Stimulated activated memory B cell treated with anti-CD40 and anti-IgM and Interleukin-4, amounts not matched to agents 10 μg/mL and 1 μg/mL and 100 μg/mL, for 72 hours (primary cell): ENCODE measurements at regions not wholly inside any gene's neighbourhood (a gene's known extent, or its start where the extent isn't known, plus 50 kb on each side); places are given as distances from the start of the nearest gene placed in this dataset.

Source experiments
- ATAC-seq: fragments of 150-1000 bp; cut with Tn5 transposase; 2 replicates; pipeline ENCODE4 v1.10.0; 2021
- H3K27ac Mint-ChIP-seq: one replicate; pipeline ENCODE4 v1.8.0; 2022; ENCODE audit warnings: mild to moderate bottlenecking, mixed read lengths
- H3K27me3 Mint-ChIP-seq: one replicate; pipeline ENCODE4 v1.8.0; 2022; ENCODE audit warnings: mixed read lengths
- H3K36me3 Mint-ChIP-seq: one replicate; pipeline ENCODE4 v1.8.0; 2022; ENCODE audit warnings: mixed read lengths
- H3K4me1 Mint-ChIP-seq: one replicate; pipeline ENCODE4 v1.8.0; 2022; ENCODE audit warnings: mixed read lengths
- H3K4me3 Mint-ChIP-seq: one replicate; pipeline ENCODE4 v1.8.0; 2022; ENCODE audit warnings: mild to moderate bottlenecking, moderate library complexity, mixed read lengths
- H3K9me3 Mint-ChIP-seq: one replicate; pipeline ENCODE4 v1.8.0; 2022; ENCODE audit warnings: mixed read lengths

DNA sequence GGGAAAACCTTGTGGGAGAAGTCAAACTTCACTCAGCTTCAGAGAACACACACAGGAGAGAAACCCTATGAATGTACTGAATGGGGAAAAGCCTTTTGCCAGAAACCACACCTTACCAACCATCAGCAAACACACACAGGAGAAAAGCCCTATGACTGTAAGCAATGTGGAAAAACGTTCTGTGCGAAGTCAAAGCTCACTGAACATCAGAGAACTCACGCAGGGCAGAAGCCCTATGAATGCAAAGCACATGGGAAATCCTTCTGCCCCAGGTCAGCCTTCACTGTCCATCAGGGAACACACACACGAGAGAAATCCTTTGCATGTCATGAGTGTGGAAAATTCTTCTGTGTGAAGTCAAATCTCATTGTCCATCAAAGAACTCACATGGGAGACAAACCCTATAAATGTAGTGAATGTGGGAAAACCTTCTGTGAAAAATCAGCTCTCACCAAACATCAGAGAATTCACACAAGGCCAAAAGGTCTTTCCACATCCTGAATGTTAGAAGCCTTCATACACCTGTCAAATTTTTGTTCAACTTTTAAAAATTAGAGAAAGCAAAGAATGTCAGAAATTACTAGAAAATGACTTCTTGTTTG, 199.4 kb downstream of the SMIM20 start:
- no peaks in the 10 kb centered on the region for H3K36me3 Mint-ChIP-seq
- no peaks in the 10 kb centered on the region for H3K4me1 Mint-ChIP-seq
- H3K27me3 Mint-ChIP-seq: peaks cover 23% of the 10 kb centered on the region
- H3K4me3 Mint-ChIP-seq: no peak overlapping the region
- H3K27ac Mint-ChIP-seq: no peak overlapping the region
- no peak for ATAC-seq
- H3K9me3 Mint-ChIP-seq: peaks cover 3% of the 10 kb centered on the region

DNA sequence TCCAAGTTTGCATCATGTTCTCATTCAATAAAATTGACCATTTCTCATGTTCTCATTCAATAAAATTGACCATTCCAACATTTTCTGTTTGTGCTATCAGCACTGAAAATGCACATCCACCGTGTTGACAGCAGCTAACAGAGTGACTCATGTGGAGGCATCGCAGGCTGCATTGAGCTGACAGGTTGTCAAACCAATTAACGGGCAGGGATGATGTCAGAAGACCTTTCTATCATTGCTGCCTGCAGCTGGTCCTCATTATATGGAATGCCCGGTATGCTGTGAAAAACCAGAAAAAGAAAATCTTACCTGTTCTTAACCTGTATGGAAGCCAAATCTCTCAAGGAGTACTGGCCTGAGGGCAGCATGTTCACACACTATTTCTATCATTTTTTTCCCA, 202.0 kb downstream of the SMIM20 start:
- peaks cover 3% of the 10 kb centered on the region for H3K9me3 Mint-ChIP-seq
- no peak overlapping the region for H3K27ac Mint-ChIP-seq
- H3K27me3 Mint-ChIP-seq: peaks cover 7% of the 10 kb centered on the region
- no peaks in the 10 kb centered on the region for H3K36me3 Mint-ChIP-seq
- no peak for ATAC-seq
- H3K4me3 Mint-ChIP-seq: no peak overlapping the region
- H3K4me1 Mint-ChIP-seq: no peaks in the 10 kb centered on the region

DNA sequence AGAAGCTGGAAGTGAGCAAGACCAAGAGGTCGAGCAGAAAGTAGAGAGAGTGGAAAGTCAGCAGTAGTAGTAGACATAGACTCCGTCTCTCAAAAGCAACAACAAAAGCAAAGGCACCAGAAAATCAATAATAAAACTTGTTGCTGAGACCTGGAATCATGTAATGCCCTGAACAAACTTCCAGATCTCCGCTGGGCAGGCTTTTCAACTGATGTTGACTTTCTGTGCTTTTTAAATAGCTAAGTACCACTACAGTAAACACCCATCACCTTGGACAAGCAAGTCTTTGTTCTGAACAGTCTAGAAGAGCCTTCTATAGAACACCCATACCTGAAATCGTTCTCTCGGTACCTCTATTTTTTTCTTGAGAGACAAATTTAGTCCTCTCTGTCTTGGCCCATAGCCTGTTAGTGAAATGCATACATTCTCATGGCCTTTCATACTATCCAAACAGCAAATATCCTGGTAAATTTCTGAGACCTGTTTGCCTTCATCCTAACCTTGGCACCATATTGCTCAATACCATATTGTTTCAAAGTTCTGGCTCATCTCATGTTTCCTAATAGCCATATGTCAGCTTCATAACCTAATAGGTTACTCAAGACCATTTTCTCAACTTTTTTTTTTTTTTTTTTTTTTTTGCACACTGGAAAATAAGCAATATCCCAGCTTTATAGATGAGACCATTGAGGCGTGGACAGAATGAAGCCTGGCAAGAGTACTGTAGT, 200.6 kb upstream of the RBPJ start:
- no peaks in the 10 kb centered on the region for H3K27me3 Mint-ChIP-seq
- no peaks in the 10 kb centered on the region for H3K36me3 Mint-ChIP-seq
- no peak overlapping the region for H3K27ac Mint-ChIP-seq
- no peak overlapping the region for H3K4me3 Mint-ChIP-seq
- no peaks in the 10 kb centered on the region for H3K4me1 Mint-ChIP-seq
- ATAC-seq: no peak
- H3K9me3 Mint-ChIP-seq: no peaks in the 10 kb centered on the region

DNA sequence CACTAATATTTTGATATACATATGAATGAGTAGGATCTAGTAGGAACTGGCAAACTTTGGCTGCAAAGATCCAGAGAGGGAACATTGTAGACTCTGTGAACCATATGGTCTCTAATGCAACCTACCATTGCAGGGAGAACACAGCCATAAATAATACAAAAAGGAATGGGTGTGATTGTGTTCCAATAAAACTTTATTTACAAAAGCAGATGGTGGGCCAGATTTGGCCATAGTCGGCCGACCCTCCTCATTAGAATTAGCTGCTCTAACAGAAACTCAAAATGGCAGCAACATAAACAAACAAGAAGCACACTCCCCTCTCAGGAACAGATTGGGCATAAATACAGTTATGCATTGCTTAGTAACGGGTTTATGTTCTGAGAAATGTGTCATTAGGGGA, 198.1 kb upstream of the RBPJ start:
- ATAC-seq: no peak
- Mint-ChIP-seq H3K27me3 (no peaks in the 10 kb centered on the region), H3K36me3 (no peaks in the 10 kb centered on the region), H3K27ac (no peak overlapping the region), H3K4me1 (peaks cover 10% of the 10 kb centered on the region), H3K4me3 (no peak overlapping the region), H3K9me3 (no peaks in the 10 kb centered on the region)

DNA sequence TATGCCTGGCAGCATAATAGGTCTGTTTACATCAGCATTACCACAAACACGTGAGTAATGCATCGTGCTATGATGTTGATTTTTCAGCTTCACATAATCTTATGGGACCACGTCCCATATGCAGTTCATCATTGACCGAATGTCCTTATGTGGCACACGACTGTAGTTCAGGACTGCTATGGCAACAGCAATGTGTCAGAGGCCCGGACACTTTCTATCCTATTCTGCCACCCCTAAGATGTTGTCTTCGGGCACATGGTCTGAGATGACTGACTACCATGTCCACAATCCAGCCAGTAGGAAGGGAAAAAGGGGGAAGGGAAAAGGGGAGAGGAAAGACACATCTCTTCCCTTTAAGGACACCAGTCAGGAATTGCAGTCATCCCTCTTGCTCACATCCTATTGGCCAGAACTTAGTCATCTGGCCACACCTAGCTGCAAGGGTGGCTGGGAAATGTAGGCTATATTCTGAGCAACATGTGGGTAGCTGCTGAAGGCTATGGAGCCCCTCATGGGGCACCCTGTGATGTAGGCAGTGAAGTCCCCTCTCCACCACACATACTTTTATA, 196.0 kb upstream of the RBPJ start:
- H3K27me3 Mint-ChIP-seq: no peaks in the 10 kb centered on the region
- peaks cover 10% of the 10 kb centered on the region for H3K4me1 Mint-ChIP-seq
- peaks cover 3% of the 10 kb centered on the region for H3K9me3 Mint-ChIP-seq
- no peak for ATAC-seq
- H3K36me3 Mint-ChIP-seq: peaks cover 6% of the 10 kb centered on the region
- no peak overlapping the region for H3K4me3 Mint-ChIP-seq
- no peak overlapping the region for H3K27ac Mint-ChIP-seq

DNA sequence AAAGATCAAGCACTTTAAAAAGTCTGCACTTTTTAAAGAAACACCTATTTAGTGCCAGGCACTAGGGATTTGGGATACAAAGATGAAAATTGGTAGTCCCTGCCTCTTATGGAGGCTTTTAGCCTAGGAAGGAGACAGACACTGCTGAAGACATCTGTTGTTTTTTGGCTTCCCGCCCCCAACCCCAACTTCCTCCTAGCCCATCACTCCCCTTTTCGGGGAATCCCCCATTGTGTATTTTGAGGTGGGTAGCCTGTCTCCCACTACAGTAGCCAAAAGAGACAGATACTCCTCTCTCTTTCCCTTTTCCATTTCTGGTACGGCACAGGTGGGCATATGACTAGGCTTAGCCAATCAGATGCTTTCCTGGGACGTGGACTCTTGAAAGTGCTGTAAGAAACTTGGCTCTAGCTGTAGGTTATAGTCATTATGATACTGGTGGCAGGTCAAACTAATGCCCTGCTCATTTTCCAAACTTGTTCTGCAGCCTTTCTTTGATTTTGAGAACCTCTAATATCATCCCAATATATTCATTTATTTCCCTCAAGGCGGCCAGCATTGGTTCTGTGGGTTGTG, 194.6 kb upstream of the RBPJ start:
- Mint-ChIP-seq H3K9me3 (peaks cover 3% of the 10 kb centered on the region), H3K27me3 (no peaks in the 10 kb centered on the region), H3K36me3 (peaks cover 6% of the 10 kb centered on the region), H3K27ac (no peak overlapping the region), H3K4me3 (peak overlapping the region; percentile 15), H3K4me1 (peaks cover 21% of the 10 kb centered on the region)
- peak; percentile 52 for ATAC-seq

DNA sequence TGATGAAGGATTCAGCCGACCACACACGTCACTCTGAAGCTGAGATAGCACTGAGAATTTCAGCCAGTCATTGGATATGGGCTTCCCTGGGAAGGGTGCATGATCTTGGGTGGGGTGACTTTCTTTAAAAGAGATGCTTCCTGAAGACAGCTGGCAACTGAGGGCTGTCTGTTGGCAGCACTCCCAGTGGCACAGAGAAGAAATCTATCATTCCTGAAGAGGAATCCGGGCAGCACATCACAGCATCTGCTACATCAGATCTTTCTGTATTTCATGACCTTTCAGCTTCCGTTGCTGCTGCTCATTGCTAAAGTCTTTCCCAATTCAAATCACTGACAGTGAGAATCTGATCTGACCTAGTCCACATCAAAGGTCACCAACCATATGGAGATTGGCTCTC, 193.8 kb upstream of the RBPJ start:
- H3K27me3 Mint-ChIP-seq: no peaks in the 10 kb centered on the region
- H3K4me3 Mint-ChIP-seq: no peak overlapping the region
- peaks cover 6% of the 10 kb centered on the region for H3K36me3 Mint-ChIP-seq
- no peak overlapping the region for H3K27ac Mint-ChIP-seq
- no peak for ATAC-seq
- peaks cover 3% of the 10 kb centered on the region for H3K9me3 Mint-ChIP-seq
- peaks cover 29% of the 10 kb centered on the region for H3K4me1 Mint-ChIP-seq

DNA sequence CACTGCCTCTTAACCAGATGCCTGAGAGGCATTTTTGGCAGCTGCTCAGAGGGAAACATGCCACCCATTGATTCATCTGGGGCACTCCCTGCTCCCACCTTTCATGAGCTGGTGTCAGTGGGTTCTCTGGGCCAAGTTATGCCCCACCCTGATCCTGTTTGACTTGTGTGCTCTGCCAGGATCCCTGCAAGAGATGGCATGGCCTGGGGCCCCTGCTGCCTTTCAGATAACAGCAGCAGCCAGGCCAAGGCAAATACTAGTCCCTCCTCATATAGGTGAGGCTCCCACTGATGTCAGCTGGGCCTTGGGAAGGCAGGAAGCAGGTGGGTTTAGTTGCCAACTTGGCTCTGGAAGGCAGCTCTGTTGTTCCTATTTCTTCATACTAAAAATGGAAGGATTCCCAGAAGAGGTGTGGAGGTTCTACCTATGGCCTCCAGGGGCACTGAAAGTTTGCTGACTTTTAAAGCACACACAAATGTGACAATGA, 192.9 kb upstream of the RBPJ start:
- H3K27me3 Mint-ChIP-seq: no peaks in the 10 kb centered on the region
- peaks cover 6% of the 10 kb centered on the region for H3K36me3 Mint-ChIP-seq
- H3K4me3 Mint-ChIP-seq: no peak overlapping the region
- peaks cover 3% of the 10 kb centered on the region for H3K9me3 Mint-ChIP-seq
- no peak overlapping the region for H3K27ac Mint-ChIP-seq
- H3K4me1 Mint-ChIP-seq: peaks cover 38% of the 10 kb centered on the region
- ATAC-seq: no peak

DNA sequence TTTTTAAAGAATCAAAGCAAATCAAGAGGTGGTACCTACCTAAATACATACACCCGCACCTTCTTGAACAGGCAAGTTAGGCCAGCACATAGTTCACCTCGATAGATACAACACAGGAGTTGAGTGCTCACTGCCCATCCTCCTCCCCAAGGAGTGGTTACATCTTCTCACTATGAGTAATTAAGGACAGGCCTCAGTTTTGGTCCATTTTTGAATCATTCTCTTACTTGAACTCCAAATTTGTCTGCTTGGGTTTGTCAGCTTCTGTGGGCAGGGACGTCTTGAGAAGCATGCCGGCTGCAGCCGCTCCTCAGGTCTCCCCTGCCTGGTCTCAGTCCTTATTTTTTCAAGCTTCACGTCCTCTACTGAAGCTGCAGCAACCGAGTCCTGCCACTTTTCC, 190.6 kb upstream of the RBPJ start:
- Mint-ChIP-seq H3K9me3 (peaks cover 3% of the 10 kb centered on the region), H3K36me3 (peaks cover 6% of the 10 kb centered on the region), H3K4me3 (peak overlapping the region; percentile 22), H3K4me1 (peaks cover 44% of the 10 kb centered on the region), H3K27ac (peak overlapping the region; percentile 68), H3K27me3 (peaks cover 1% of the 10 kb centered on the region)
- peak; percentile 78 for ATAC-seq

DNA sequence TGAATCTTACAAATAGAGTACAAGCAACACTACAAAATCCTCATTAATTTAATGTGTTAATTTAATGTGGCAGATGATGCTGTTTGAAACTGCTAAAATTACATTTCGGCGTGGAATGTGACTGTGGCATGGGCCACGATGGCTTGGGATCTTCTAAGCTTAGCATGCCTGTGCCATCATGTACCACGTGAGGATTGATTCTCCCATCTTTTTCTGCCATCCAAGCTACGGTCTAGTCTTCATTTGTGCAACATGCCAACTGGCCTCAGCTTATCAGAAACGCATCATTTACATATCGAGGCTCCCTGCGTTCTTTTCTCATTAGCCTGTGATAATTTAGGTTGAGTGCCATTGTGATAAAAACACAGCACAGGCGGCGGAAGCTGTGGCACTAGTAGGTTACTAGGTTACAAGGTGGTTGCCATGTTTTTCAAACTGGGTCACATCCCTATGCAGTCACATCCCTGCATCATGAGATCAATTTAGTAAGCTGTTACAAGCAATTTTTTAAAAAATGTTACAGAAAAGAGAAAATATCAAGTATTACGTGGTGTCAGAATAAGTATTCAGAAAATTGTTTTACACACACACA, 189.9 kb upstream of the RBPJ start:
- Mint-ChIP-seq H3K9me3 (peaks cover 3% of the 10 kb centered on the region), H3K36me3 (peaks cover 6% of the 10 kb centered on the region), H3K27ac (peak overlapping the region; percentile 68), H3K27me3 (peaks cover 9% of the 10 kb centered on the region), H3K4me3 (no peak overlapping the region), H3K4me1 (peaks cover 42% of the 10 kb centered on the region)
- ATAC-seq: no peak

DNA sequence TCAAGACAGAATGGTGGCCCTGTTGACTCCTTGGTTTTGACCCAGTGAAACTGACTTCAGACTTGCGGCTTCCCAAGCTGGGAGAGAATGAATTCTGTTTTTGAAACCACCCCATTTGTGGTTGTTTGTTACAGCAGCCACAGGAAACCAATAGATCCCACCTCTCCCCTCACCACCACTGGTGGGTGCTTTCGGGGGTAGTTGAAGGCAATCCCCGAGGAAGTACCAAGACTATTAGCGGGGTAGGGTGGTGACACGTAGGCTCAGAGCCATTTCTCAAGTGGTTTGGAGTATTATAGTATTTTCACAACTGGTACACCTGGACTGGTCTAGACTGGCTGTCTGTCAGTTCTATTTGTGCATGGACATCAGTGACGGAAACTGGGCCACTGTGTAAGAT, 189.1 kb upstream of the RBPJ start:
- Mint-ChIP-seq H3K27ac (peak overlapping the region; percentile 50), H3K36me3 (peaks cover 6% of the 10 kb centered on the region), H3K9me3 (peaks cover 3% of the 10 kb centered on the region), H3K27me3 (peaks cover 9% of the 10 kb centered on the region), H3K4me3 (no peak overlapping the region), H3K4me1 (peaks cover 42% of the 10 kb centered on the region)
- ATAC-seq: peak; percentile 74

DNA sequence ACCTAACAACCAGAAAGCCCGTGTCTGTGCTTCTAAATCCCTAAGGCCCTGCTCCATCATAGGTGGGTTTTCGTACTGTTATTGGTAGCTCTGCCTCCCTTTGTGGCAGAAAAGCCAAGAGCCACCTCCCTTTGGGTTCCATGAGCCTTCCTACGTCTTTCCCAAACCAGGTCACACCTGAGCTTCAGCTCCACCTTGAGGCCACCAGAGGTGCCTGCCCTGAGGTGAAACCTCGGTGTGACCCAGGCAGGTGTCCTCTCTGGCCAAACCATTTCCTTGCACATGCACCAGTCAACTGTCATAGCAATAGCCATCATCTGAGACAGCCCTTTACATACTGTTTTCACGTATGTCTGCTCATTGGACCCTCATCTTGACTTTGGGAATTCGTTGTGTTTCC, 188.0 kb upstream of the RBPJ start:
- Mint-ChIP-seq H3K27me3 (peaks cover 9% of the 10 kb centered on the region), H3K27ac (peak overlapping the region; percentile 50), H3K4me3 (no peak overlapping the region), H3K36me3 (peaks cover 6% of the 10 kb centered on the region), H3K4me1 (peaks cover 44% of the 10 kb centered on the region), H3K9me3 (peaks cover 3% of the 10 kb centered on the region)
- ATAC-seq: no peak

DNA sequence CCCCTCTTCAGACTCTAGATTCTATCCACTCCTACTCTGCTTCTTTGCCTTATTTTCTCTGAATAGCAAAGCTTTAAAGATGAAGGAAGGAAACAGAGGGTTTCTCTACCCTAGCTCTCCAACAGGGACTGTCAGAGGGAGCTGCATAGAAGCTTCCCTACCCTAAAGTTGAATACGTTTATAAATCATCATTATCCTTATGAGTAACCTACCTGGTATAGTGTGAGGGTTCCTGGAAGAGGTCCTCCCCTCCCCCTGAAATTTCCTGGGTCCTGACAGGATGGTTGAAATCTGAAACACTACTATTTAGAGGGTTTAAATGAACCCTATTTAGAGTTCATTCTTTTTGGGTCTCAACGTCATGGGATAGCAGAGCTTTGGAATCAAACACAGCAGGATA, 187.0 kb upstream of the RBPJ start:
- ATAC-seq: no peak
- Mint-ChIP-seq H3K4me3 (no peak overlapping the region), H3K27ac (no peak overlapping the region), H3K27me3 (peaks cover 9% of the 10 kb centered on the region), H3K4me1 (peaks cover 44% of the 10 kb centered on the region), H3K9me3 (peaks cover under 1% of the 10 kb centered on the region), H3K36me3 (peaks cover 1% of the 10 kb centered on the region)

DNA sequence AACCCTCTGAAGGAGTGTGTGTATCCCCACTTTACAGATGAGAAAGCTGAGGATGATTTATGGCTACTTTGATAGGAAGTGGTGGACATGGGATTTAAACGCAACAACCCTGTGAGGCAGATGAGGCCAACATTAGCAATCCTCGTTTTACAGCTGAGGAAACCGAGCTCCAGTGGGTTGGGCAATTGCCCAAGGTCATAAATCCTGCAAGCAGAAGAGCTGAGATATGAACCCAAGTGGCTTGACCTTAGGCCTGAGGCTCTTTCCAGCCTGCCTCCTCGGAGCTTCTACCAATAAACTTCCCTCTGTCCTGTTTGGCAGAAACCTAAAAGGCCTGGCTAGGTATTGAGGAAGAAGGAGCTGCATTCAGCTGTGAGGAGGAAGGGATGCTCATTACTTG, 185.5 kb upstream of the RBPJ start:
- Mint-ChIP-seq H3K36me3 (no peaks in the 10 kb centered on the region), H3K27me3 (peaks cover 9% of the 10 kb centered on the region), H3K27ac (no peak overlapping the region), H3K4me1 (peaks cover 41% of the 10 kb centered on the region), H3K4me3 (no peak overlapping the region), H3K9me3 (no peaks in the 10 kb centered on the region)
- no peak for ATAC-seq

DNA sequence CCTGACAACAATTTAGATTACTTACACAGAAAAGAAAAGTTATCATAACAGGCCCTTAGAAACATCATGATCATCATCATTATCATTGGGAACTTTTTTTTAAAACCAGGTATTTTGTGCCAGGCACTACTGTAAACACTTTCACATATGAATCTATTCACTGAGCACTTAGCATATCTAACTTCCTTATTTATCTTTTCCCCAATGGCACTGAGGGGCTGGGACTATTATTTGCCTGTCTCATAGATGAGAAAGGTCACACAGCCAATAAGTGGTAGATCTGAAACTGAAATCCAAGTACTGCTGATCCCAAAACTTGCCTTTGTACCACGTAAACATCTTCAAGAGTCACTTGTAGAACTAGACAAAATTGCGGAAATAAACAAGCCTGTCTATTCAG, 184.2 kb upstream of the RBPJ start:
- Mint-ChIP-seq H3K9me3 (no peaks in the 10 kb centered on the region), H3K27ac (no peak overlapping the region), H3K4me3 (no peak overlapping the region), H3K36me3 (no peaks in the 10 kb centered on the region), H3K4me1 (peaks cover 33% of the 10 kb centered on the region), H3K27me3 (peaks cover 9% of the 10 kb centered on the region)
- ATAC-seq: no peak
